ENCODE measurements at regions not wholly inside any gene's neighbourhood (a gene's known extent, or its start where the extent isn't known, plus 50 kb on each side); places are given as distances from the start of the nearest gene placed in this dataset.

- TF ChIP-seq, protein P1, sequence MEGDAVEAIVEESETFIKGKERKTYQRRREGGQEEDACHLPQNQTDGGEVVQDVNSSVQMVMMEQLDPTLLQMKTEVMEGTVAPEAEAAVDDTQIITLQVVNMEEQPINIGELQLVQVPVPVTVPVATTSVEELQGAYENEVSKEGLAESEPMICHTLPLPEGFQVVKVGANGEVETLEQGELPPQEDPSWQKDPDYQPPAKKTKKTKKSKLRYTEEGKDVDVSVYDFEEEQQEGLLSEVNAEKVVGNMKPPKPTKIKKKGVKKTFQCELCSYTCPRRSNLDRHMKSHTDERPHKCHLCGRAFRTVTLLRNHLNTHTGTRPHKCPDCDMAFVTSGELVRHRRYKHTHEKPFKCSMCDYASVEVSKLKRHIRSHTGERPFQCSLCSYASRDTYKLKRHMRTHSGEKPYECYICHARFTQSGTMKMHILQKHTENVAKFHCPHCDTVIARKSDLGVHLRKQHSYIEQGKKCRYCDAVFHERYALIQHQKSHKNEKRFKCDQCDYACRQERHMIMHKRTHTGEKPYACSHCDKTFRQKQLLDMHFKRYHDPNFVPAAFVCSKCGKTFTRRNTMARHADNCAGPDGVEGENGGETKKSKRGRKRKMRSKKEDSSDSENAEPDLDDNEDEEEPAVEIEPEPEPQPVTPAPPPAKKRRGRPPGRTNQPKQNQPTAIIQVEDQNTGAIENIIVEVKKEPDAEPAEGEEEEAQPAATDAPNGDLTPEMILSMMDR (IDR thresholded peaks at IDR 0.05): no peak
- TF ChIP-seq EP300 (IDR thresholded peaks at IDR 0.05): no peak
These were observed 870.2 kb downstream of the BRD1 start for GRCh38 chr22:48957311-48957986.
